OCI-LY7 (cell line): ENCODE measurements at regions not wholly inside any gene's neighbourhood (a gene's known extent, or its start where the extent isn't known, plus 50 kb on each side); places are given as distances from the start of the nearest gene placed in this dataset.

Source experiments
- BruUV-seq: library from RNA; stranded (reverse); fragments of 400-500 nt; replicated peaks from 2 replicates; lab custom pipeline; 2021; lab: Mats Ljungman, UMichigan
- CTCF ChIA-PET: fragments of 300-600 bp; sonication (Branson Sonifier 250); formaldehyde crosslinking; loops from one replicate; lab custom pipeline; 2022; ENCODE audit warnings: antibody characterized with exemption; ENCODE audit not compliant: unreplicated experiment; lab: Charles Lee
- POLR2A ChIA-PET: fragments of 300-600 bp; sonication (Branson Sonifier 250); formaldehyde crosslinking; loops from one replicate; lab custom pipeline; 2022; ENCODE audit warnings: antibody characterized with exemption; lab: Charles Lee
- DNase-seq: peaks from one replicate; pipeline ENCODE4 v3.0.0-alpha.2; 2015; ENCODE audit warnings: low spot score
- H2AFZ ChIP-seq: fragments of 200-600 bp; sonication (generic), shearing (Covaris generic); 2 replicates; pipeline ENCODE4 v1.6.1; 2014; ENCODE audit warnings: mild to moderate bottlenecking, antibody characterized with exemption, low read length, moderate library complexity
- H3K27ac ChIP-seq: fragments of 200-600 bp; sonication (generic); 2 replicates; pipeline ENCODE4 v1.5.1; 2014; ENCODE audit warnings: mixed run types, low read depth, mild to moderate bottlenecking, moderate library complexity, low read length, inconsistent platforms; ENCODE audit not compliant: poor library complexity, severe bottlenecking
- H3K36me3 ChIP-seq: fragments of 200-600 bp; sonication (generic); 2 replicates; pipeline ENCODE4 v1.6.1; 2014; ENCODE audit warnings: mild to moderate bottlenecking, antibody characterized with exemption, low read length, moderate library complexity, mixed read lengths; ENCODE audit not compliant: insufficient read depth
- H3K4me1 ChIP-seq: fragments of 200-600 bp; sonication (generic); 2 replicates; pipeline ENCODE4 v1.5.1; 2014; ENCODE audit warnings: mild to moderate bottlenecking, low read length; ENCODE audit not compliant: insufficient read depth, poor library complexity, severe bottlenecking
- H3K4me2 ChIP-seq: fragments of 200-600 bp; sonication (generic); 2 replicates; pipeline ENCODE4 v1.6.1; 2014; ENCODE audit warnings: mild to moderate bottlenecking, low read length
- H3K4me3 ChIP-seq: fragments of 200-600 bp; sonication (generic); 2 replicates; pipeline ENCODE4 v1.5.1; 2014; ENCODE audit warnings: mild to moderate bottlenecking, low read depth, low read length; ENCODE audit not compliant: poor library complexity, severe bottlenecking
- H3K79me2 ChIP-seq: fragments of 200-600 bp; sonication (generic); 2 replicates; pipeline ENCODE4 v1.6.1; 2016; ENCODE audit warnings: low read depth, mild to moderate bottlenecking, low read length, moderate library complexity, mixed read lengths; ENCODE audit not compliant: insufficient read depth
- H3K9me2 ChIP-seq: fragments of 200-600 bp; sonication (generic); 2 replicates; pipeline ENCODE4 v1.6.1; 2016; ENCODE audit warnings: mild to moderate bottlenecking, low read length, mixed read lengths; ENCODE audit not compliant: insufficient read depth
- H3K9me3 ChIP-seq: fragments of 200-600 bp; sonication (generic); 2 replicates; pipeline ENCODE4 v1.6.1; 2014; ENCODE audit warnings: mild to moderate bottlenecking, mixed run types, low read length, mixed read lengths
- H4K20me1 ChIP-seq: fragments of 200-600 bp; sonication (generic); 2 replicates; pipeline ENCODE4 v1.6.1; 2014; ENCODE audit warnings: mild to moderate bottlenecking, antibody characterized with exemption, low read length, moderate library complexity, mixed read lengths; ENCODE audit not compliant: insufficient read depth
- CTCF ChIP-seq: fragments of 200-600 bp; sonication (generic); conservative IDR thresholded peaks from 2 replicates; pipeline ENCODE4 v1.5.1; 2014; ENCODE audit warnings: mild to moderate bottlenecking, antibody characterized with exemption, low read length, moderate library complexity, mixed read lengths
- EZH2phosphoT487 ChIP-seq: fragments of 200-600 bp; sonication (generic); IDR thresholded peaks from 2 replicates; pipeline ENCODE4 v1.6.1; 2018; ENCODE audit warnings: low read depth, borderline replicate concordance, mild to moderate bottlenecking, mixed run types, antibody characterized with exemption, low read length, moderate library complexity, mixed read lengths
- intact Hi-C: fragments of 100-400 bp; cut with micrococcal nuclease; formaldehyde crosslinking; loops from one replicate; pipeline ENCODE4 v1.10.0; 2022; ENCODE audit not compliant: unreplicated experiment

GRCh38 chr2:137873536-137874244 is 90.6 kb upstream of the HNMT start:
- Histone ChIP-seq H4K20me1 (no peaks in the 10 kb centered on the region), H3K27ac (no peak overlapping the region), H3K36me3 (no peaks in the 10 kb centered on the region), H3K4me2 (no peak overlapping the region), H2AFZ (no peak overlapping the region), H3K79me2 (no peaks in the 10 kb centered on the region), H3K4me3 (no peak overlapping the region), H3K9me2 (no peaks in the 10 kb centered on the region), H3K9me3 (no peaks in the 10 kb centered on the region), H3K4me1 (no peaks in the 10 kb centered on the region)
- BruUV-seq = no TSS peak
- ChIA-PET POLR2A (interaction anchor here (1.7 kb wide), 1 partner anchor 11 kb away, joined by 3 read pairs; no protein-coding TSS in a partner anchor), CTCF (no interaction called here)
- TF ChIP-seq EZH2phosphoT487 = no peak
- TF ChIP-seq CTCF = no peak
- no peak for DNase-seq
- intact Hi-C loops = no loop called here

GRCh38 chr2:137879121-137879520 is 85.2 kb upstream of the HNMT start:
- Histone ChIP-seq H3K9me2 (no peaks in the 10 kb centered on the region), H3K4me2 (no peak overlapping the region), H3K4me3 (no peak overlapping the region), H2AFZ (no peak overlapping the region), H3K79me2 (no peaks in the 10 kb centered on the region), H3K9me3 (no peaks in the 10 kb centered on the region), H4K20me1 (no peaks in the 10 kb centered on the region), H3K4me1 (no peaks in the 10 kb centered on the region), H3K27ac (no peak overlapping the region), H3K36me3 (no peaks in the 10 kb centered on the region)
- no peak for DNase-seq
- no peak for TF ChIP-seq EZH2phosphoT487
- TF ChIP-seq CTCF = no peak
- ChIA-PET POLR2A (no interaction called here), CTCF (no interaction called here)
- BruUV-seq = no TSS peak
- intact Hi-C loops = no loop called here

GRCh38 chr2:137881711-137882110 is 82.6 kb upstream of the HNMT start:
- Histone ChIP-seq H3K9me2 (no peaks in the 10 kb centered on the region), H3K36me3 (no peaks in the 10 kb centered on the region), H3K9me3 (no peaks in the 10 kb centered on the region), H3K79me2 (no peaks in the 10 kb centered on the region), H2AFZ (no peak overlapping the region), H3K4me3 (no peak overlapping the region), H4K20me1 (no peaks in the 10 kb centered on the region), H3K27ac (no peak overlapping the region), H3K4me2 (no peak overlapping the region), H3K4me1 (no peaks in the 10 kb centered on the region)
- ChIA-PET CTCF (no interaction called here), POLR2A (no interaction called here)
- intact Hi-C loops = no loop called here
- no TSS peak for BruUV-seq
- TF ChIP-seq CTCF = no peak
- no peak for TF ChIP-seq EZH2phosphoT487
- DNase-seq = no peak
